GM06990 (cell line): ENCODE measurements at regions not wholly inside any gene's neighbourhood (a gene's known extent, or its start where the extent isn't known, plus 50 kb on each side); places are given as distances from the start of the nearest gene placed in this dataset.
"Not testable (repeated sequence)": the region's sequence is repeated elsewhere in the genome, so short reads cannot be mapped to it uniquely, and the experiment has no call there.

Experiments used
- DNase-seq: peaks from one replicate; pipeline ENCODE4 v3.0.0-alpha.2; 2011; ENCODE audit not compliant: insufficient read length; ENCODE audit errors: extremely low read depth
- H3K27me3 ChIP-seq: replicated peaks from 2 replicates; pipeline ENCODE4 v1.6.0; 2011; ENCODE audit warnings: low read length; ENCODE audit not compliant: control insufficient read depth, insufficient read depth
- H3K36me3 ChIP-seq: 2 replicates; pipeline ENCODE4 v1.5.1; 2011; ENCODE audit warnings: low read length; ENCODE audit not compliant: control insufficient read depth, insufficient read depth
- H3K4me3 ChIP-seq: replicated peaks from 2 replicates; pipeline ENCODE4 v1.5.1; 2011; ENCODE audit warnings: low read depth, mild to moderate bottlenecking, control low read depth, low read length
- TF ChIP-seq, protein P1 (sequence below): IDR thresholded peaks from 2 replicates; pipeline ENCODE4 v1.5.1; 2011; ENCODE audit warnings: low read length, control low read depth, mild to moderate bottlenecking, inconsistent platforms; ENCODE audit not compliant: insufficient read depth, poor library complexity, severe bottlenecking

DNA sequence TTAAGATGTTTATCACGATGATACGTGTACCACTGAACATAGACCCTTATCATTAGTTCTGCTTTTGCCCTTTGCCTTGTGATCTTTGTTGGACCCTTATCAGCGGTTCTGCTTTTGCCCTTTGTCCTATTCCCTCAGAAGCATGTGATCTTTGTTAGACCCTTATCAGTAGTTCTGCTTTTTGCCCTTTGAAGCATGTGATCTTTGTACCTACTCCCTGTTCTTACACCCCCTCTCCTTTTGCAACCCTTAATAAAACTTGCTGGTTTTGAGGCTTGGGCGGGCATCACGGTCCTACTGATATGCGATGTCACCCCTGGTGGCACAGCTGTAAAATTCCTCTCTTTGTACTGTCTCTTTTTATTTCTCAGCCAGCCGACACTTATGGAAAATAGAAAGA, 117.0 kb downstream of the SDHAF3 start:
- not testable (repeated sequence) for H3K4me3 ChIP-seq, H3K27me3 ChIP-seq, H3K36me3 ChIP-seq, DNase-seq

DNA sequence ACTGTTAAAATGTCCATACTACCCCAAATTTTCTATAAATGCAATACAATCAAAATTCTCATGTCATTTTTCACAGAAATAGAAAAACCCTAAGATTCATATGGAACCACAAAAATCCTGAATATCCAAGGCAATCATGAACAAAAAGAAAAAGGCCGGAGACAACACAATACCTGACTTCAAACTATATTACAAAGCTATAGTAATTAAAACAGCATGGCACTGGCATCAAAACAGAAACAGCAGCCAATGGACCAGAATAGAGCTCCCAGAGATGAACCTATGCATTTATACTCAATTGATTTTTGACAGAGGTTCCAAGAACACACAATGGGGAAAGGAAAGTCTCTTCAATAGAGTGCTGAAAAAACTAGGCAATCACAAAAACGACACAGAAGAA, 128.8 kb downstream of the SDHAF3 start:
- Histone ChIP-seq H3K27me3 (no peaks in the 10 kb centered on the region), H3K36me3 (no peaks in the 10 kb centered on the region), H3K4me3 (no peak overlapping the region)
- no peak for DNase-seq
- TF ChIP-seq, protein P1, sequence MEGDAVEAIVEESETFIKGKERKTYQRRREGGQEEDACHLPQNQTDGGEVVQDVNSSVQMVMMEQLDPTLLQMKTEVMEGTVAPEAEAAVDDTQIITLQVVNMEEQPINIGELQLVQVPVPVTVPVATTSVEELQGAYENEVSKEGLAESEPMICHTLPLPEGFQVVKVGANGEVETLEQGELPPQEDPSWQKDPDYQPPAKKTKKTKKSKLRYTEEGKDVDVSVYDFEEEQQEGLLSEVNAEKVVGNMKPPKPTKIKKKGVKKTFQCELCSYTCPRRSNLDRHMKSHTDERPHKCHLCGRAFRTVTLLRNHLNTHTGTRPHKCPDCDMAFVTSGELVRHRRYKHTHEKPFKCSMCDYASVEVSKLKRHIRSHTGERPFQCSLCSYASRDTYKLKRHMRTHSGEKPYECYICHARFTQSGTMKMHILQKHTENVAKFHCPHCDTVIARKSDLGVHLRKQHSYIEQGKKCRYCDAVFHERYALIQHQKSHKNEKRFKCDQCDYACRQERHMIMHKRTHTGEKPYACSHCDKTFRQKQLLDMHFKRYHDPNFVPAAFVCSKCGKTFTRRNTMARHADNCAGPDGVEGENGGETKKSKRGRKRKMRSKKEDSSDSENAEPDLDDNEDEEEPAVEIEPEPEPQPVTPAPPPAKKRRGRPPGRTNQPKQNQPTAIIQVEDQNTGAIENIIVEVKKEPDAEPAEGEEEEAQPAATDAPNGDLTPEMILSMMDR = no peak

DNA sequence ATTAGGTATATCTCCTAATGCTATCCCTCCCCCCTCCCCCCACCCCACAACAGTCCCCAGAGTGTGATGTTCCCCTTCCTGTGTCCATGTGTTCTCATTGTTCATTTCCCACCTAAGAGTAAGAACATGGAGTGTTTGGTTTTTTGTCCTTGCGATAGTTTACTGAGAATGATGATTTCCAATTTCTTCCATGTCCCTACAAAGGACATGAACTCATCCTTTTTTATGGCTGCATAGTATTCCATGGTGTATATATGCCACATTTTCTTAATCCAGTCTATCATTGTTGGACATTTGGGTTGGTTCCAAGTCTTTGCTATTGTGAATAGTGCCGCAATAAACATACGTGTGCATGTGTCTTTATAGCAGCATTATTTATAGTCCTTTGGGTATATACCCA, 140.7 kb downstream of the SDHAF3 start:
- not testable (repeated sequence) for H3K4me3 ChIP-seq

DNA sequence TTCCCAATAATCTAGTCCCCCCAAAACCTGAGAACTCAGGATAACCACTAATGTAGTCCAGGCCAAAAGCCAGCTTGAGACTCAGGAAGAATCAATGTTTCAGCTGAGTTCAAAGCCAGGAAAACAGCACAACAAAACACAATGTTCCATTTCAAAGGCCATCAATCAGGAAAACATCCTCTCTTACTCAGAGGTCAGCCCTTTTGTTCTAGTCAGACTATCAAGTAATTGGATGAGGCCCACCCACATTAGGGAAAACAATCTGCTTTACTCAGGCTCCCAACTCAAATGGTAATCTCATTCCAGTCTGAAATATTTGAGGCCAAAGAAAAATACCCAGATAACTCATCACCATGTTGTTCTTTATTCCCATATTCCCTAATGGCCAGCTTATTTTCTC, 152.2 kb downstream of the SDHAF3 start:
- no peak for DNase-seq
- TF ChIP-seq, protein P1 = no peak
- Histone ChIP-seq H3K36me3 (no peaks in the 10 kb centered on the region), H3K27me3 (no peaks in the 10 kb centered on the region), H3K4me3 (no peak overlapping the region)

More for the DNA sequence above, 140.7 kb downstream of the SDHAF3 start:
- H3K36me3 ChIP-seq, DNase-seq, H3K27me3 ChIP-seq: not testable (repeated sequence)

DNA sequence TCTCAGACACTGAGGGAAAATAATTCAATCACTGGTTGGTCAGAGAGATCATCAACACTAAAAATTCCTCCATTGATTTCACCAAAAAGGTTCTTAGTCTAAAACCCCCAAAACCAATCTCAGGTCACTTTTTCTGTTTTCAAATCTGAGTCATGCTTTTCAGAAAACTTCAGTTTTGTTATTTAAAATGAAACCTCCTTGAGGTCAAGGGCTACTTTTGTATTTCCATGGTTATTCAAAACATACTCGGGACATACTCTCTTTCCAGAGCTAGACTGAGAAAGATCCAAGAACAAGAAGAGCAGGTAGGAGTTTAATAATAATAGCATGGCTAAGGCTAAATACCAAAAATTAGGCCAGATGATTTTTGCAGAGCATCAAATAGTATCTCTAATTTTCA, 152.8 kb downstream of the SDHAF3 start:
- no peaks in the 10 kb centered on the region for H3K27me3 ChIP-seq
- TF ChIP-seq, protein P1 = no peak
- H3K4me3 ChIP-seq = no peak overlapping the region
- peak; percentile 7 for DNase-seq
- H3K36me3 ChIP-seq = no peaks in the 10 kb centered on the region

DNA sequence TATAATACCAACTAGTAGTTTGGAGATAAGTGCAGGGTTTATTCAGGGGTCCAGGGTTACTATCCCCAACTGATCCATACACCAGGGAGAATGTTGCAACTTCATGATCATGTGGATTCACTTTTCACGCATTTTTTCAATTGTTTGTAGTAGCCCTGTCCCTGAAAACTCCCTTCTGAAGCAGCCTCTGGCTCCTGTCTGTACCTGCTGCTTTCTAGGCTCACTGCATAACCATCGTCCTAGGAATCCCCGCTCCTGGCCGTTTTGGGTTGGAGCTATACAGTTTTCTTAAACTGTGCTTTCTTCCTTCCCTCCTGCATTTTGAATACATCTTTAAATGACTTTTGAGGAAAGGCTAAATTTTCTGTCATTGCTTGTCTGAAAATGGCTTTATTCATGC, 154.1 kb downstream of the SDHAF3 start:
- no peak for DNase-seq
- Histone ChIP-seq H3K27me3 (no peaks in the 10 kb centered on the region; the same call in 1 of the 2 replicates), H3K36me3 (no peaks in the 10 kb centered on the region), H3K4me3 (no peak overlapping the region)
- TF ChIP-seq, protein P1 = no peak

DNA sequence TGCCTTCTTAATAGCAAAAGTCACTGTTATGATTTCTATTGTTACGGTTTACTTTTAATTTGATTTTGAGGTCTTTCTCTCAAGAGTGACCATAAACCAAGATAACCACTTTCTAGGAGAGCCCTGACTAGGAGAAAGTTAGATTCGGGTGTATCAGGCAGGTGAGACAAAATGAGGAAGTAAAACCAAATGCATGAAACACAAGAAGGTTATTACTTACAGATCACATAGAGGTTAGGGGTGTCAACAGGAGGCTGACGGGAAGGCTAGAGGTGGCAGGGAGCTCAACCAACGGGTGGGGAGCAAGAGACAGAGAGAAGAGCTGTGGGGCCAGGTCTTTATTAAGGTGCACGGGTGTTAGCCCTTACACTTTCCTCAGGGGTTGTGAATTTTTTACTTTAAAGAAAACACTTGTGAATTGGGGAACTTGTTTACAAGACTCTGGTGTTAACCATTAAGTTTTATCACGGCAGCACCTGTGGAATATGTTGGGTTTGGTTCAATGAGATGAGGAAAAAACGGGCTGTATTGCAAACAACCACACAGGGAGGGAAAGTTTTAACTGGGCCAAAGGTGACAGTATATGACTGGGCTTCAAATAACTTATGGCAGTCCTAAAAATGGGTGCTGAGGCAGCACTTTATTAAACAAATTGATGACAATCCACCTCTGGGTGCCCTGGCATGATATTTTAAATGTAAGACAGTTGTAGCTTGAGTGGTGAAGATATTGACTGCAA, 154.9 kb downstream of the SDHAF3 start:
- Histone ChIP-seq H3K4me3 (no peak overlapping the region), H3K36me3 (no peaks in the 10 kb centered on the region), H3K27me3 (no peaks in the 10 kb centered on the region; the same call in 1 of the 2 replicates)
- TF ChIP-seq, protein P1 = no peak
- peak; percentile 29 for DNase-seq
